HepG2 (cell line): ENCODE measurements at regions not wholly inside any gene's neighbourhood (a gene's known extent, or its start where the extent isn't known, plus 50 kb on each side); places are given as distances from the start of the nearest gene placed in this dataset.

Experiments used
- ATF7-NPFF ChIP-seq: sonication (generic); formaldehyde crosslinking; IDR thresholded peaks from 2 replicates; pipeline ENCODE4 v1.8.1; 2023; ENCODE audit warnings: mild to moderate bottlenecking, low read depth, missing genetic modification reagents, moderate library complexity
- MAF1 ChIP-seq: sonication (generic); formaldehyde crosslinking; IDR thresholded peaks from 2 replicates; pipeline ENCODE4 v1.5.0; 2020; ENCODE audit warnings: missing genetic modification reagents, borderline replicate concordance
- PHF21A ChIP-seq: sonication (generic); formaldehyde crosslinking; IDR thresholded peaks from 2 replicates; pipeline ENCODE4 v1.5.0; 2020; ENCODE audit warnings: mild to moderate bottlenecking, missing genetic modification reagents
- SOX5 ChIP-seq: IDR thresholded peaks from 2 replicates; pipeline ENCODE4 v1.6.1; 2016; ENCODE audit warnings: borderline replicate concordance
- ZNF253 ChIP-seq: sonication (generic); formaldehyde crosslinking; IDR thresholded peaks from 2 replicates; pipeline ENCODE4 v1.8.0; 2022; ENCODE audit warnings: mild to moderate bottlenecking, missing genetic modification reagents, borderline replicate concordance
- ZNF34 ChIP-seq: sonication (generic); formaldehyde crosslinking; IDR thresholded peaks from 2 replicates; pipeline ENCODE4 v1.4.0; 2020; ENCODE audit warnings: mild to moderate bottlenecking, missing genetic modification reagents, borderline replicate concordance
- ZNF616 ChIP-seq: sonication (generic); formaldehyde crosslinking; IDR thresholded peaks from 2 replicates; pipeline ENCODE4 v1.5.0; 2020; ENCODE audit warnings: low read depth, mild to moderate bottlenecking, missing genetic modification reagents
- ZNF713 ChIP-seq: sonication (generic); formaldehyde crosslinking; IDR thresholded peaks from 2 replicates; pipeline ENCODE4 v1.4.0; 2020; ENCODE audit warnings: mild to moderate bottlenecking, missing genetic modification reagents
- ZNF790 ChIP-seq: sonication (generic); formaldehyde crosslinking; IDR thresholded peaks from 2 replicates; pipeline ENCODE4 v1.8.0; 2022; ENCODE audit warnings: missing genetic modification reagents, mild to moderate bottlenecking, borderline replicate concordance
- ZNF879 ChIP-seq: sonication (generic); formaldehyde crosslinking; IDR thresholded peaks from 2 replicates; pipeline ENCODE4 v1.8.1; 2023; ENCODE audit warnings: missing genetic modification reagents
- TF ChIP-seq, protein P1 (sequence below): sonication (generic); formaldehyde crosslinking; IDR thresholded peaks from 2 replicates; pipeline ENCODE4 v1.8.1; 2022; ENCODE audit warnings: low read depth, mild to moderate bottlenecking, missing genetic modification reagents
- TF ChIP-seq, protein P2 (sequence below): sonication (generic); formaldehyde crosslinking; IDR thresholded peaks from 2 replicates; pipeline ENCODE4 v1.5.0; 2020; ENCODE audit warnings: mild to moderate bottlenecking, missing genetic modification reagents
- TF ChIP-seq, protein P3 (sequence below): sonication (generic); formaldehyde crosslinking; IDR thresholded peaks from 2 replicates; pipeline ENCODE4 v1.4.0; 2020; ENCODE audit warnings: low read depth, missing genetic modification reagents
- TF ChIP-seq, protein P4 (sequence below), 2 experiments: sonication (generic) in 1 of 2; formaldehyde crosslinking in 1 of 2; IDR thresholded peaks; 2 replicates each; pipeline versions ENCODE4 v1.4.0 to v1.6.1; 2018 to 2020; ENCODE audit warnings: missing genetic modification reagents in 2 of 2, borderline replicate concordance in 1 of 2, low read depth in 1 of 2, mild to moderate bottlenecking in 1 of 2, missing biosample characterization in 1 of 2
- TF ChIP-seq, protein P5 (sequence below): sonication (generic); formaldehyde crosslinking; IDR thresholded peaks from 2 replicates; pipeline ENCODE4 v1.5.1; 2020; ENCODE audit warnings: missing genetic modification reagents, mild to moderate bottlenecking, borderline replicate concordance
- TF ChIP-seq, protein P6 (sequence below): sonication (generic); formaldehyde crosslinking; IDR thresholded peaks from 2 replicates; pipeline ENCODE4 v1.8.1; 2022; ENCODE audit warnings: mild to moderate bottlenecking, missing genetic modification reagents

DNA sequence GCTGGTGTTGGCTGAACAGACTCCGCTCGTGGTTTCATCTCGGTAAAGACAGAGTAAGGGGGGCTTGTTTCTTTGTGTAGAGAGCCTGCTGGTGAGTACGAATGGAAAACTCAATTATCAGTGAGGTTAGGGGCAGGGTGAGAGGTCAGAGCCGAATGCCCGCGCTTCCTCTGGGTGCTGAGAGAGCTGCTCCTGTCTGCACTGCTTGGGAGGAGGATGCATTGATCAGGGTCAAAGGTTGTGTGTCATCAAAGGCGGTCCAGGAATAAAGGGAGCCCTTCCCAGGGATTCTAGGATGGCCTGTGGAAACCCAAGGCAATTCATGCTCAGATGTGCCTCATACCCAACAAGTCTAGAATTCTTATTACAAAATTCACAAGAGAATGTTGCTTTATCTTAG lies 143.9 kb downstream of the MYCN start (continued):
- no peak for TF ChIP-seq ZNF34 (CRISPR knock-in tag)
- no peak for TF ChIP-seq ZNF616
- no peak for TF ChIP-seq ZNF790
- TF ChIP-seq, protein P1, sequence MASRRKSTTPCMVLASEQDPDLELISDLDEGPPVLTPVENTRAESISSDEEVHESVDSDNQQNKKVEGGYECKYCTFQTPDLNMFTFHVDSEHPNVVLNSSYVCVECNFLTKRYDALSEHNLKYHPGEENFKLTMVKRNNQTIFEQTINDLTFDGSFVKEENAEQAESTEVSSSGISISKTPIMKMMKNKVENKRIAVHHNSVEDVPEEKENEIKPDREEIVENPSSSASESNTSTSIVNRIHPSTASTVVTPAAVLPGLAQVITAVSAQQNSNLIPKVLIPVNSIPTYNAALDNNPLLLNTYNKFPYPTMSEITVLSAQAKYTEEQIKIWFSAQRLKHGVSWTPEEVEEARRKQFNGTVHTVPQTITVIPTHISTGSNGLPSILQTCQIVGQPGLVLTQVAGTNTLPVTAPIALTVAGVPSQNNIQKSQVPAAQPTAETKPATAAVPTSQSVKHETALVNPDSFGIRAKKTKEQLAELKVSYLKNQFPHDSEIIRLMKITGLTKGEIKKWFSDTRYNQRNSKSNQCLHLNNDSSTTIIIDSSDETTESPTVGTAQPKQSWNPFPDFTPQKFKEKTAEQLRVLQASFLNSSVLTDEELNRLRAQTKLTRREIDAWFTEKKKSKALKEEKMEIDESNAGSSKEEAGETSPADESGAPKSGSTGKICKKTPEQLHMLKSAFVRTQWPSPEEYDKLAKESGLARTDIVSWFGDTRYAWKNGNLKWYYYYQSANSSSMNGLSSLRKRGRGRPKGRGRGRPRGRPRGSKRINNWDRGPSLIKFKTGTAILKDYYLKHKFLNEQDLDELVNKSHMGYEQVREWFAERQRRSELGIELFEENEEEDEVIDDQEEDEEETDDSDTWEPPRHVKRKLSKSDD (CRISPR knock-in tag) = no peak
- TF ChIP-seq PHF21A = no peak
- TF ChIP-seq, protein P2, sequence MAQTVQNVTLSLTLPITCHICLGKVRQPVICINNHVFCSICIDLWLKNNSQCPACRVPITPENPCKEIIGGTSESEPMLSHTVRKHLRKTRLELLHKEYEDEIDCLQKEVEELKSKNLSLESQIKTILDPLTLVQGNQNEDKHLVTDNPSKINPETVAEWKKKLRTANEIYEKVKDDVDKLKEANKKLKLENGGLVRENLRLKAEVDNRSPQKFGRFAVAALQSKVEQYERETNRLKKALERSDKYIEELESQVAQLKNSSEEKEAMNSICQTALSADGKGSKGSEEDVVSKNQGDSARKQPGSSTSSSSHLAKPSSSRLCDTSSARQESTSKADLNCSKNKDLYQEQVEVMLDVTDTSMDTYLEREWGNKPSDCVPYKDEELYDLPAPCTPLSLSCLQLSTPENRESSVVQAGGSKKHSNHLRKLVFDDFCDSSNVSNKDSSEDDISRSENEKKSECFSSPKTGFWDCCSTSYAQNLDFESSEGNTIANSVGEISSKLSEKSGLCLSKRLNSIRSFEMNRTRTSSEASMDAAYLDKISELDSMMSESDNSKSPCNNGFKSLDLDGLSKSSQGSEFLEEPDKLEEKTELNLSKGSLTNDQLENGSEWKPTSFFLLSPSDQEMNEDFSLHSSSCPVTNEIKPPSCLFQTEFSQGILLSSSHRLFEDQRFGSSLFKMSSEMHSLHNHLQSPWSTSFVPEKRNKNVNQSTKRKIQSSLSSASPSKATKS = no peak
- TF ChIP-seq, protein P3, sequence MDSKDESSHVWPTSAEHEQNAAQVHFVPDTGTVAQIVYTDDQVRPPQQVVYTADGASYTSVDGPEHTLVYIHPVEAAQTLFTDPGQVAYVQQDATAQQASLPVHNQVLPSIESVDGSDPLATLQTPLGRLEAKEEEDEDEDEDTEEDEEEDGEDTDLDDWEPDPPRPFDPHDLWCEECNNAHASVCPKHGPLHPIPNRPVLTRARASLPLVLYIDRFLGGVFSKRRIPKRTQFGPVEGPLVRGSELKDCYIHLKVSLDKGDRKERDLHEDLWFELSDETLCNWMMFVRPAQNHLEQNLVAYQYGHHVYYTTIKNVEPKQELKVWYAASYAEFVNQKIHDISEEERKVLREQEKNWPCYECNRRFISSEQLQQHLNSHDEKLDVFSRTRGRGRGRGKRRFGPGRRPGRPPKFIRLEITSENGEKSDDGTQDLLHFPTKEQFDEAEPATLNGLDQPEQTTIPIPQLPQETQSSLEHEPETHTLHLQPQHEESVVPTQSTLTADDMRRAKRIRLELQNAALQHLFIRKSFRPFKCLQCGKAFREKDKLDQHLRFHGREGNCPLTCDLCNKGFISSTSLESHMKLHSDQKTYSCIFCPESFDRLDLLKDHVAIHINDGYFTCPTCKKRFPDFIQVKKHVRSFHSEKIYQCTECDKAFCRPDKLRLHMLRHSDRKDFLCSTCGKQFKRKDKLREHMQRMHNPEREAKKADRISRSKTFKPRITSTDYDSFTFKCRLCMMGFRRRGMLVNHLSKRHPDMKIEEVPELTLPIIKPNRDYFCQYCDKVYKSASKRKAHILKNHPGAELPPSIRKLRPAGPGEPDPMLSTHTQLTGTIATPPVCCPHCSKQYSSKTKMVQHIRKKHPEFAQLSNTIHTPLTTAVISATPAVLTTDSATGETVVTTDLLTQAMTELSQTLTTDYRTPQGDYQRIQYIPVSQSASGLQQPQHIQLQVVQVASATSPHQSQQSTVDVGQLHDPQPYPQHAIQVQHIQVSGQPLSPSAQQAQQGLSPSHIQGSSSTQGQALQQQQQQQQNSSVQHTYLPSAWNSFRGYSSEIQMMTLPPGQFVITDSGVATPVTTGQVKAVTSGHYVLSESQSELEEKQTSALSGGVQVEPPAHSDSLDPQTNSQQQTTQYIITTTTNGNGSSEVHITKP (CRISPR knock-in tag) = no peak
- no peak for TF ChIP-seq ZNF879 (CRISPR knock-in tag)
- TF ChIP-seq ZNF253 (CRISPR knock-in tag) = no peak
- TF ChIP-seq, protein P4, sequence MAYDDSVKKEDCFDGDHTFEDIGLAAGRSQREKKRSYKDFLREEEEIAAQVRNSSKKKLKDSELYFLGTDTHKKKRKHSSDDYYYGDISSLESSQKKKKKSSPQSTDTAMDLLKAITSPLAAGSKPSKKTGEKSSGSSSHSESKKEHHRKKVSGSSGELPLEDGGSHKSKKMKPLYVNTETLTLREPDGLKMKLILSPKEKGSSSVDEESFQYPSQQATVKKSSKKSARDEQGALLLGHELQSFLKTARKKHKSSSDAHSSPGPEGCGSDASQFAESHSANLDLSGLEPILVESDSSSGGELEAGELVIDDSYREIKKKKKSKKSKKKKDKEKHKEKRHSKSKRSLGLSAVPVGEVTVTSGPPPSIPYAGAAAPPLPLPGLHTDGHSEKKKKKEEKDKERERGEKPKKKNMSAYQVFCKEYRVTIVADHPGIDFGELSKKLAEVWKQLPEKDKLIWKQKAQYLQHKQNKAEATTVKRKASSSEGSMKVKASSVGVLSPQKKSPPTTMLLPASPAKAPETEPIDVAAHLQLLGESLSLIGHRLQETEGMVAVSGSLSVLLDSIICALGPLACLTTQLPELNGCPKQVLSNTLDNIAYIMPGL (CRISPR knock-in tag; IDR thresholded peaks at IDR 0.05; ENCODE audit: borderline replicate concordance in 1 of 2, low read depth in 1 of 2) = no peak
- no peak for TF ChIP-seq MAF1
- TF ChIP-seq, protein P5, sequence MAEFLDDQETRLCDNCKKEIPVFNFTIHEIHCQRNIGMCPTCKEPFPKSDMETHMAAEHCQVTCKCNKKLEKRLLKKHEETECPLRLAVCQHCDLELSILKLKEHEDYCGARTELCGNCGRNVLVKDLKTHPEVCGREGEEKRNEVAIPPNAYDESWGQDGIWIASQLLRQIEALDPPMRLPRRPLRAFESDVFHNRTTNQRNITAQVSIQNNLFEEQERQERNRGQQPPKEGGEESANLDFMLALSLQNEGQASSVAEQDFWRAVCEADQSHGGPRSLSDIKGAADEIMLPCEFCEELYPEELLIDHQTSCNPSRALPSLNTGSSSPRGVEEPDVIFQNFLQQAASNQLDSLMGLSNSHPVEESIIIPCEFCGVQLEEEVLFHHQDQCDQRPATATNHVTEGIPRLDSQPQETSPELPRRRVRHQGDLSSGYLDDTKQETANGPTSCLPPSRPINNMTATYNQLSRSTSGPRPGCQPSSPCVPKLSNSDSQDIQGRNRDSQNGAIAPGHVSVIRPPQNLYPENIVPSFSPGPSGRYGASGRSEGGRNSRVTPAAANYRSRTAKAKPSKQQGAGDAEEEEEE (CRISPR knock-in tag) = no peak
- no peak for TF ChIP-seq ATF7-NPFF (CRISPR knock-in tag)
- TF ChIP-seq, protein P6, sequence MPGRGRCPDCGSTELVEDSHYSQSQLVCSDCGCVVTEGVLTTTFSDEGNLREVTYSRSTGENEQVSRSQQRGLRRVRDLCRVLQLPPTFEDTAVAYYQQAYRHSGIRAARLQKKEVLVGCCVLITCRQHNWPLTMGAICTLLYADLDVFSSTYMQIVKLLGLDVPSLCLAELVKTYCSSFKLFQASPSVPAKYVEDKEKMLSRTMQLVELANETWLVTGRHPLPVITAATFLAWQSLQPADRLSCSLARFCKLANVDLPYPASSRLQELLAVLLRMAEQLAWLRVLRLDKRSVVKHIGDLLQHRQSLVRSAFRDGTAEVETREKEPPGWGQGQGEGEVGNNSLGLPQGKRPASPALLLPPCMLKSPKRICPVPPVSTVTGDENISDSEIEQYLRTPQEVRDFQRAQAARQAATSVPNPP = no peak
- TF ChIP-seq ZNF713 (CRISPR knock-in tag) = no peak
- TF ChIP-seq SOX5 (CRISPR knock-in tag) = no peak
